ENCODE measurements at regions not wholly inside any gene's neighbourhood (a gene's known extent, or its start where the extent isn't known, plus 50 kb on each side); places are given as distances from the start of the nearest gene placed in this dataset.
A peak's percentile ranks its signal among the peaks of the same experiment; 100 is the strongest.

DNA sequence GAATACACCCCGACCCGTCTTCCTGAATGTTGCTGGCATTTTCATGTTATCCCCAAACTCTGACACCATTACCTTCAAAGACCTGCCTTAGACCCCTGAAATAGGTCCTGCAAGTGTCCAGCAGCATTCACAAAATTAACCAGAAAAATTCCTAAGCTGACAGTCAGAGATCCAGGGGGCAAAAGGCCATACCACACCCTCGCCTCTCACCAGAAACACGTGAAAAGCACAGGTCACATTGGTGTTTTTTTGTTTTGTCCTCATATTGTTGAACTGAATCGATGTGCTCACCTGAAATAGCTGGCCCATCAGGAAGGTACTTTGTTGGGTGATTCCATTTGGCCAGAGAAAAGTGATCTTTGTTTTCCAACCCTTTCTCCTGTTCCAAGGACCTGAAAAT lies 113.1 kb upstream of the HES1 start:
- intact Hi-C loops (cut with micrococcal nuclease; ENCODE audit: unreplicated experiment): no loop called here
- TF ChIP-seq, protein P1, sequence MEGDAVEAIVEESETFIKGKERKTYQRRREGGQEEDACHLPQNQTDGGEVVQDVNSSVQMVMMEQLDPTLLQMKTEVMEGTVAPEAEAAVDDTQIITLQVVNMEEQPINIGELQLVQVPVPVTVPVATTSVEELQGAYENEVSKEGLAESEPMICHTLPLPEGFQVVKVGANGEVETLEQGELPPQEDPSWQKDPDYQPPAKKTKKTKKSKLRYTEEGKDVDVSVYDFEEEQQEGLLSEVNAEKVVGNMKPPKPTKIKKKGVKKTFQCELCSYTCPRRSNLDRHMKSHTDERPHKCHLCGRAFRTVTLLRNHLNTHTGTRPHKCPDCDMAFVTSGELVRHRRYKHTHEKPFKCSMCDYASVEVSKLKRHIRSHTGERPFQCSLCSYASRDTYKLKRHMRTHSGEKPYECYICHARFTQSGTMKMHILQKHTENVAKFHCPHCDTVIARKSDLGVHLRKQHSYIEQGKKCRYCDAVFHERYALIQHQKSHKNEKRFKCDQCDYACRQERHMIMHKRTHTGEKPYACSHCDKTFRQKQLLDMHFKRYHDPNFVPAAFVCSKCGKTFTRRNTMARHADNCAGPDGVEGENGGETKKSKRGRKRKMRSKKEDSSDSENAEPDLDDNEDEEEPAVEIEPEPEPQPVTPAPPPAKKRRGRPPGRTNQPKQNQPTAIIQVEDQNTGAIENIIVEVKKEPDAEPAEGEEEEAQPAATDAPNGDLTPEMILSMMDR (IDR thresholded peaks at IDR 0.05; ENCODE audit: unreplicated experiment): no peak
- Mint-ChIP-seq H3K36me3 (ENCODE audit: insufficient read depth, unreplicated experiment) (no peaks in the 10 kb centered on the region), H3K4me1 (ENCODE audit: low read depth, unreplicated experiment) (peaks cover 42% of the 10 kb centered on the region), H3K27ac (ENCODE audit: unreplicated experiment) (no peak overlapping the region), H3K4me3 (ENCODE audit: low read depth, unreplicated experiment) (no peak overlapping the region), H3K27me3 (ENCODE audit: unreplicated experiment) (no peaks in the 10 kb centered on the region), H3K9me3 (ENCODE audit: low read depth, unreplicated experiment) (no peaks in the 10 kb centered on the region)
- BruUV-seq (replicated peaks): no TSS peak
- DNase-seq: peak; percentile 24
- CTCF ChIA-PET: interaction anchor here (0.6 kb wide), 1 partner anchor 207 kb away, joined by 4 read pairs; no protein-coding TSS in a partner anchor

DNA sequence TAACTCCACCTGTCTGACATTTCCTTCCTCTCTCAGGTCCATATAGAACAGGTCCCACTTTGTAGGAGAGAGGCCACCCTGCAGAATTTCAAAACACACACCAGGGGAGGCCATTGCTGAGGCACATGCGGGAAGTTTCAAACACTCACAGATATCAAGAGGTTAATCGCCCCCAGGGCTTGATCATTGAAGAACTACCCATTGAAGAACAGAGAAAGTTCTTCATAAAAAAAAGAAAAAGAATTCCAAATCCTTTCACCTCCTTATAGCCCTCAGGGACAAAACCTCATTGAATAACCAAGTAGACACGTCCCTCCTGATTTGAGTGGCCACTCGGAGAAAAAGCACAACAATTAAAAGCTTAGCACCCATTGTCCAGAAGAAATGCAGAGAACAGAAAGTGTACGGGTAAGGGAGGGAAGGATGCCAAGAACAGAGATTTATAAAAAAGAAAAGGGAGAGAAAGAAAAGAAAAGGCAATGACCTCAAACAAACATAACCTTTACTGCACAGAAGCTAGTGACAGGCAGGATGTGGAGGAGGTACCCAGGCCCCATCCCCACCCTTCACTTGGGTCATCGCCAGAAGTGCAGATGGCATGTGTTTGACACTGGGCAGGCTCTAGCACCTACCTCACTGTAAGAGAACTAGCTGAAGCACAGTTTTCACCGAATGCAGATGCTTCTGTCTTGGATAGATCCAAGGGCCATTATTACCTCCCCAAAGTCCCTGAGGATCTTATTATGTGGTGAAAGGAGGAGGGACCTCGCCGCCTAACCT lies 112.3 kb upstream of the HES1 start:
- CTCF ChIA-PET: interaction anchor here (0.6 to 0.7 kb wide), 3 partner anchors 20 to 206 kb away, joined by 3 to 11 read pairs (median 4); no protein-coding TSS in a partner anchor
- TF ChIP-seq, protein P1 (IDR thresholded peaks at IDR 0.05; ENCODE audit: unreplicated experiment): no peak
- no peak for DNase-seq
- Mint-ChIP-seq H3K9me3 (ENCODE audit: low read depth, unreplicated experiment) (no peaks in the 10 kb centered on the region), H3K4me3 (ENCODE audit: low read depth, unreplicated experiment) (no peak overlapping the region), H3K36me3 (ENCODE audit: insufficient read depth, unreplicated experiment) (no peaks in the 10 kb centered on the region), H3K27me3 (ENCODE audit: unreplicated experiment) (no peaks in the 10 kb centered on the region), H3K4me1 (ENCODE audit: low read depth, unreplicated experiment) (peaks cover 40% of the 10 kb centered on the region), H3K27ac (ENCODE audit: unreplicated experiment) (no peak overlapping the region)
- BruUV-seq (replicated peaks): no TSS peak
- intact Hi-C loops (cut with micrococcal nuclease; ENCODE audit: unreplicated experiment): no loop called here

DNA sequence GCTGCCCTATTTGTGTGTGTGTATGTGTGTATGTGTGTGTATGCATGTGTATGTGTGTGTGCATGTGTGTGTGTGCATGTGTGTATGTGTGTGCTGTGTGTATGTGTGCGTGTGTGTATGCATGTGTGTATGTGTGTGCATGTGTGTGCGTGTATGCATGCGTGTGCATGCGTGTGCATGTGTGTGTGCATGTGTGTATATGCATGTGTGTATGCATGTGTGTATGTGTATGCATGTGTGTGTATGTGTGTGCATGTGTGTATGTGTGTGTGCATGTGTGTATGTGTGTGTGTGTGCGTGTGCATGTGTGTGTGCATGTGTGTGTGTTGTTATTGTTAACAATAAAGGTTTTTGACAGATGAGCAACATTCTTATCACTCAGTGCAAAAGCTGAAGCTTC lies 110.8 kb upstream of the HES1 start:
- H3K27me3 Mint-ChIP-seq (ENCODE audit: unreplicated experiment): no peaks in the 10 kb centered on the region

DNA sequence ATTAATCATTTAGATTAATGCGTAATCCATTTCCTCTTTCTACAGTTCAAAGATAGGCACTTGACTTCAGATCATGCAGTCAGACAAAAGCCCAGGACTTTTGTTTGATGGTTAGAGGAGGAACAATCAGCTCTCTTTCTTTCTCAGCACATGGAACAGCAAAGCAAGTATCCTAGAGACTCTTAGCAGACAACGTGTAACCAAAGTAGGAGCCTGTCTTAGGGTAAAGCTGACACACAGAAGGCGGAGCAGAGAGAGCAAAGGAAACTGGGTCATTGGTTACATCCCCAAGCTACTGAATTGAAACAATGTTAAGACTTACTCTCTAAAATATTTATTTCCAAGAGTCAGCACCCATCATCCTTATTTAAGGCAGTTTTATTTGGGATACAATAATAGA lies 110.0 kb upstream of the HES1 start:
- H3K4me3 Mint-ChIP-seq (ENCODE audit: low read depth, unreplicated experiment): no peak overlapping the region
- H3K9me3 Mint-ChIP-seq (ENCODE audit: low read depth, unreplicated experiment): no peaks in the 10 kb centered on the region
- CTCF ChIA-PET: interaction anchor here (0.6 to 1.3 kb wide), 4 partner anchors 23 to 285 kb away, joined by 3 to 4 read pairs (median 4); no protein-coding TSS in a partner anchor
- H3K4me1 Mint-ChIP-seq (ENCODE audit: low read depth, unreplicated experiment): peaks cover 45% of the 10 kb centered on the region
- H3K36me3 Mint-ChIP-seq (ENCODE audit: insufficient read depth, unreplicated experiment): no peaks in the 10 kb centered on the region
- intact Hi-C loops (cut with micrococcal nuclease; ENCODE audit: unreplicated experiment): no loop called here
- H3K27ac Mint-ChIP-seq (ENCODE audit: unreplicated experiment): peak overlapping the region; percentile 12
- H3K27me3 Mint-ChIP-seq (ENCODE audit: unreplicated experiment): no peaks in the 10 kb centered on the region
- DNase-seq: no peak
- no TSS peak for BruUV-seq (replicated peaks)
- TF ChIP-seq, protein P1 (IDR thresholded peaks at IDR 0.05; ENCODE audit: unreplicated experiment): no peak

More for the DNA sequence above, 110.8 kb upstream of the HES1 start:
- BruUV-seq (replicated peaks): no TSS peak
- CTCF ChIA-PET: interaction anchor here (0.6 to 1.3 kb wide), 3 partner anchors 22 to 286 kb away, joined by 3 to 4 read pairs (median 3); no protein-coding TSS in a partner anchor
- TF ChIP-seq, protein P1 (IDR thresholded peaks at IDR 0.05; ENCODE audit: unreplicated experiment): no peak
- no peak overlapping the region for H3K4me3 Mint-ChIP-seq (ENCODE audit: low read depth, unreplicated experiment)
- intact Hi-C loops (cut with micrococcal nuclease; ENCODE audit: unreplicated experiment): no loop called here
- H3K27ac Mint-ChIP-seq (ENCODE audit: unreplicated experiment): no peak overlapping the region
- H3K9me3 Mint-ChIP-seq (ENCODE audit: low read depth, unreplicated experiment): no peaks in the 10 kb centered on the region
- H3K4me1 Mint-ChIP-seq (ENCODE audit: low read depth, unreplicated experiment): peaks cover 41% of the 10 kb centered on the region
- no peak for DNase-seq
- H3K36me3 Mint-ChIP-seq (ENCODE audit: insufficient read depth, unreplicated experiment): no peaks in the 10 kb centered on the region

All from Calu3 (cell line).